CD4-positive, alpha-beta T cell treated with Interferon gamma for 1 hour (primary cell): ENCODE measurements at regions not wholly inside any gene's neighbourhood (a gene's known extent, or its start where the extent isn't known, plus 50 kb on each side); places are given as distances from the start of the nearest gene placed in this dataset.
"Not testable (repeated sequence)": the region's sequence is repeated elsewhere in the genome, so short reads cannot be mapped to it uniquely, and the experiment has no call there.

Experiments used
- DNase-seq: peaks from one replicate; pipeline ENCODE4 v3.0.0-alpha.2; 2020

DNA sequence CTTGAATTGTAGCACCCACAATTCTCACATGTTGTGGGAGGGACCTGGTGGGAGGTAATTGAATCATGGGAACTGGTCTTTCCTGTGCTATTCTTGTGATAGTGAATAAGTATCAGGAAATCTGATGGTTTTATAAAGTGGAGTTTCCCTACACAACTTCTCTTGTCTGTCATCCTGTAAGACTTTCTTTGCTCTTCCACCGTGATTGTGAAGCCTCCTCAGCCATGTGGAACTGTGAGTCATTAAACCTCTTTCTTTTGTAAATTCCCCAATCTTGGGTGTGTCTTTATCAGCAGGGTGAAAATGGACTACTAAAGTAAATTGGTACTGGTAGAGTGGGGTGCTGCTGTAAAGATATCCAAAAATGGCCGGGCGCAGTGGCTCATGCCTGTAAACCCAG lies 215.6 kb downstream of the LIG4 start:
- DNase-seq: no peak

DNA sequence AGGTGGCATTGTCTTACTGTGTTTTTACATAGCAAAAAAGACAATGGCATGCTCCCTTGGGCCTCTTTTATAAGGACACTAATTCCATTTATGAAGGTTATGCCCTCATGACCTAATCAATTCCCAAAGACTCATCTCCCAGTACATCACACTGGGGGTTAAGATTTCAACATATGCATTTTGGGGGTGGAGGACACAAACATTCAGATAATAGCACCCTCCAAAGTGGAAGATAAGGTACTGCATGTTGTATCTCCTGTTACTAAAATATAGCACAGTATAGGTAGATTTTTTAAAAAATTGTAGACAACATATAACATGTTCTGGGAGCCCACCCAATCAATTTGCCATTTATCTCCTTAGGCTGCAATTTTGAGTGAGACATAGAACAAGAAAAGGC lies 221.2 kb downstream of the LIG4 start:
- no peak for DNase-seq

DNA sequence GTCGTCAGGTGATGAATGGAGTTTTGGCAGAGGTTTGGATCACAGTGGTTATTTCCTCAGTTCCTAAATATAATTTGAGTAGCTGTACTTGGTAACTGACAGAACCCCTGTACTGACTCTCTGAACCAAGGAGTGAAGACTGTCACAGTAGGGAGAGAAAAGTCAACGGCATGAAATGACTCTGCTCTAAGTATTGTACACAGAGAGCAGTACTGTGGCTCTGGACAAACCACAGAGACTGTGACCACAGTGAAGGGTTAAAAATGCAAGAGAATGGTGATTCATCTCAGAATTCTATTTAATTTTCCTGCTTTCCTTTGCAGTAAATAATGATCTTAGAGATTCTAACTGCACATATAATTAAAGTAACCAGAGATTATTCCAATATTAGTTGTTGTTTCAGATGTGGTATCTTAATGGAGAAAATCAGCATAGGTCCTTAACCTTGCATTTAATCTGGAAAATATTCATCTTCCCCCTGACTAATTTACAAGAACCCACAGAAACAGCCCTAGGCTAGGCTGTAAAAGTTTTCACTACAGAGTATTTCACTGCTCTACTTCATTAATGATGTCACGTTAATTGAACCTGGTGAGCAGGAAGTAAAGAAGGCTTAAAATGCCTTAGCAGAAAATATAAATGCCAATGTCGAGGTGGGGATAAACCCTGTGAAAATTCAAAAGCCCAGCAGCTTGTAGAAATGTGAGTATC lies 221.9 kb downstream of the LIG4 start:
- no peak for DNase-seq

DNA sequence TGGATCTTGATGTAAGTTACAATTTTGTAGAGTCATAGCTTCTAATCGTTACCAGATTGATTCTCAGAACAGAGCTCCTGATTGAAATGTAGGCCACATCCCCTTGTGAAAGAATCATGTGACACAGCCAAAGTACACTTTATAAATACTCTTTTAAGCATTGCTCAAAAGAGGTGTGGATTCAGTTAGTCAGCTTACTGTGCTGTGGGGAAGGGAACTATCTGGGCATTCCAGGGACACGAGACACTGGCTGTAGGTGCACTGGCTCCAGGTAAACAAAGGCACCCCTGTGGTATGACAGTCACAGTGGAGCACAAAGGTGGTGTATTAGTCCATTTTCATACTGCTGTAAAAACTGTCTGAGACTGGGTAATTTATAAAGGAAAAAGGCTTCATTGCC lies 222.8 kb downstream of the LIG4 start:
- no peak for DNase-seq

DNA sequence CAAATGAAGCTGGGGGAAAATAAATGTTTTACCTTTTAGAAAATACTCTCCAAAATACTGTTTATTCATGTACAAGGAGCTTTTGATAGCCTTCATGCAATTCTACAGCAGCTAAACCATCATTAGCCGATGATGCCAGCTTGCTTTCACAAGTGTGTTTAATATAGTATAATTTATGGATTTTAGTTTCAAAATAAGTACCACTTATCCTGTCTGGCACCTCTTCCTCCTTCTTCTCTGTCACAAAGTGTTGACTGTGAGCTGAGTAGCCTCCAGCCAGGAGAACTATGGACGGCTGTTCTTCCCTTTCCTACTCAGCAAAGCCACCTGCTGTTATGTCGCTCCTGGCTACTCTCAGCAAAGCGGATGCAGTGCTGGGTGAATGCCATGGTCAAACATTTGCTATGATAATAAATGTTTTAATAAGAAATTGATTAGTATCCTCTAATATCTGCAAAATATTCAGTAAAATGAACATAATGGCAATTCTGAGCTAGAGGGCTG lies 238.2 kb downstream of the LIG4 start:
- no peak for DNase-seq

DNA sequence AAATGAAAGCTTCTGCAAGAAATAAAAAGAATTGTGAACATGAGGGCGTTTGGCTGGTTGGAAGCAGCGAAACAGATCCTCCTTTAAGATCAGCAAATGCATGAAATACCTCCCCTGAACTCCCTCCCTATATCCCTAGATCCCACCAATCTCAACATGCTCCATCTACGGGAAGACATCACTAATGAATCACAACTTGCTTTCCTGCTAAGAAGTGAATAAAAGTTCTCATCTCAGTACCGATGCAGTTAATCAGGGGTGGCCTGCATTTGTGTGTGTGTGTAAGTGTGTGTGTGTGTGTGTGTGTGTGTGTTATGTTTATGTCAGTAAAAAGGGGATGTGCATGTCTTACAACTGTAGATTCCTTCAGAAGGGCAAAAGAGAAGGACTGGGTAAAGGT lies 238.7 kb downstream of the LIG4 start:
- no peak for DNase-seq

DNA sequence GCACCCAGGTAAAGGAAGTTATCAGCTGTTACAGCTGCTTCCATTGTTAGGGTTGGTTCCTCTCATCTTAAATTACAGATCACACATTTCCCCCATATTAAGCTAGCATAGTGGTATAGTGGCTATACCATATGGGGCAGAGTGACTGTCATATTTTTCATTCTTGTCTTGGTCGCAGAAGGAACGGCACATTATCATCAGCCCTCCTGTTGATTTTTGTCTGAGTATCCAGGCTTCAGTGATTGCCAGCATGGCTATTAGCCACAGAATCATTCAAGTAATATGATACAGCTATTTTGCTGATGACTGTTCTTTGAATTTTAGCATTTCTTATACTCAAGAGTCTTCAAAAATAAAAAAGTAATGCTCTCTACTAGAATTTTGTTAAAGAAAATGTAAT lies 240.9 kb downstream of the LIG4 start:
- DNase-seq: no peak

DNA sequence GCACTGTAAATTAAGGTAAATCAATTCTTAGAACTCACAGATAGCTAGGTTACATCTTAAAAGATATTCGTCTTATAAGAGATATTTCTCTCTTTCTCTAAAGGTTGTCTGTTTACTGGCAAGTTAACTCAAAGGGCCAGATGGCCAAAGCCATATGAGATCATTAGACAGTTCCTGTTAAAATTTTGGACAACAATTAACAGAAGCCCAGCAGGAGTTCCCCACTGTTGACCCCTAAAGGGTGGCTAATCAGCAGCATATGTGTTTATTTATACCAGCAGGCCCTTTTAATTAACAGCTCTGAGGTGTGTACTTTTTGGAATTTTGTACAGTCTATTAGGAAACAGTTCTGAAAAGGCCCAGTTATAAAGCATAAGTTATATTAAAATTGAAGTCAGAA lies 245.8 kb downstream of the LIG4 start:
- no peak for DNase-seq

DNA sequence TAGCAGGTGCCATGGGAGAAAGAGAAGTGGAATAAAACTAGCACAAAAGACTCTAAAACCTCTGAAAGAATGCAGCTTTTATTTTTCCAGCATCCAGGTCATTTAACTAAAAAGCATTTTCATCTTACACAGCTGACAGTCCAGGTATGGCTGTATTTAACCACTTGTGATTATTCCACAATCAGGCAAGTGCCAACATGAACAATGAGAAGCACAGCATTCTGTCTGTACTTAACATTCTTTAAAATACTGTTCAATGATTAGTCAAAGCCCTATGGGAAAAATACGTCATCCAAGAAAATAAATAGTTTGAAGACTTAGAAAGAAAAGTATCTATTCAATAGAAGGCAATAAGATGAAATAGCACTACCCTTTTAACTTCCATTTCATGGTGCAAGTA lies 246.9 kb downstream of the LIG4 start:
- DNase-seq: no peak

DNA sequence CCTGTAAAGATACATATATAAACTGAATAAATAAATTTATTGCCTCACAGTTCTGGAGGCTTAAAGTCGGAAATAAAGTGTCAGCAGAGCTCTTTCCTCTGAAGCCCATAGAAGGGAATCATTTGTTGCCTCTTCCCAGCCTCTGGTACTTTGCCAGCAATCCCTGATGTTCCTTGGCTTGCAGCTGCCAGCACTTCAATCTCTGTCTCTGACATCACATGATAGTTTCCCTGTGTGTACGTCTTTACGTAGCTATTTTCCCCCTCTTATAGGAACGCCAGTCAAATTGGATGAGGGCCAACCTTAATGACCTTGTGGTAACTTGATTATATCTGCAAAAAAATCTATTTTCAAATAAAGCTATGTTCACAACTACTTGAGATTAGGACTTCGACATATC lies 250.9 kb downstream of the LIG4 start:
- DNase-seq: no peak

DNA sequence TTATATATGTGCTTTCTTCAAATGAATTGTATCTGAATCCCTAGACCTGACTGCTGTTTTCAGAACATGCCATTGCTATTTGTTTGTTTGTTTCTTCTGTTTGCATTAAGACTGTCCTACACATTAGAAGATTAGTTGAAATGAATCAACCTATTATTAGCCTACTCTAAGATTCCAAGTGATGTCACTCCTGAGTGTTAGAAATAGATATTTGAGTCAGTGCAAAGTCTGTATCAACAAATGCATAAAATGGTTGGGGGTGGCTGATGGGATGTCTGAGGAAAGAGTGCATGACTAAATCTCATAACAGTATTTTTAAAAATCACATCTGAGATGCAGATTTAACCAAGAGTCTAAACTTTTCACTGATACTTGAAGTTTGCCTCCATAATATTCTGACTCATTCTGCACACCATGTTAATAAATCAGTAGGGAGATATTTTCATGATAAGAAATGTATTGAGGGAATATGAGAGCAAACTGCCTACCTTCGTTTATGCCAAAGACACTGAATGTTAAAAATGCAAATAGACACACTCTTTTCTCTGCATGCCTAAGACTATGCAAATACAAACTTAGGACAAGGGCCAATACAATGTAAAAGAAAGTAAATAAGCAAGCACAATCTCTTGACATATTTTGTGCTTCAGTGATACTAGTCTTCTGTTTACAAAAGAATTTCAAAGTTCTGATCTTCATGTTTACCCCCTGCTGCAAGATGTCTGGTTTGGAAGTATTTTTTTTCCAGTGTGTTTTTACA lies 253.3 kb downstream of the LIG4 start:
- no peak for DNase-seq

DNA sequence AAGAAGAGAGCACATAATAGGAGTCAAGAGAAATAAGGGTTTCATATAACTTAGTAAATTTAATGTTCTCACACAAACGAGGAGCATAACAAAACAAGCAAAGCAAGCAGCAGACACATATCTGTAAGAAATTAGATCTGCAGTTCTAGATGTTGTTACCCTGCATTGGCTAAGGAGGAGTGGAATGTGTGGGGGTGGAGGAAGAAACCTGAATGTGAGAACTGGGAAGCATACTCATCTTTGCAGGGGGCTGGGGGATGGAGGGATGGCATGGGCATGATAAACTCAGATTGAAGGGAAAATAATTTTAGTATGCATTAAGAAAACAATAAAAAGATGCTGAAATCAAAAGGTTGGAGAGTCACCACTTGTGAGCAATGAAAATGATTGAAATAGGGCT lies 255.0 kb downstream of the LIG4 start:
- no peak for DNase-seq

DNA sequence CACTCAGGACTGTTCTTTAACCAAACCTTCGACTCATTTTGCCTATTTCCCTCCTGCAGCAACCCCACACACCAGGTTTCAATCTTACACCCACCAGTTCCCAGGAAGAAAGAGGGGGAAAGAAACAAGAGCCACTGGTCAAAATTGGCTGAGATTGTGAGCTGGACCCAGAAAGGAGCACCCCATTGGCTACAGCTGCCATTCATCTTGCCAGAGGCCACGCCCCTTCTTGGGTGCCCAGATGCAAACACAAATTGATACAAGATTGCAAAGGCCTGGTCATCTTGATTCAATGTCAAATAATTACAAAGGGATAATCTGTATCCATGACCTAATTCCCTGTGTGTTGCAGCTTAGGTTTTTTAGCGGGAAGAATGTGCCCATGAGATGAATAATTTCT lies 258.4 kb downstream of the LIG4 start:
- no peak for DNase-seq

DNA sequence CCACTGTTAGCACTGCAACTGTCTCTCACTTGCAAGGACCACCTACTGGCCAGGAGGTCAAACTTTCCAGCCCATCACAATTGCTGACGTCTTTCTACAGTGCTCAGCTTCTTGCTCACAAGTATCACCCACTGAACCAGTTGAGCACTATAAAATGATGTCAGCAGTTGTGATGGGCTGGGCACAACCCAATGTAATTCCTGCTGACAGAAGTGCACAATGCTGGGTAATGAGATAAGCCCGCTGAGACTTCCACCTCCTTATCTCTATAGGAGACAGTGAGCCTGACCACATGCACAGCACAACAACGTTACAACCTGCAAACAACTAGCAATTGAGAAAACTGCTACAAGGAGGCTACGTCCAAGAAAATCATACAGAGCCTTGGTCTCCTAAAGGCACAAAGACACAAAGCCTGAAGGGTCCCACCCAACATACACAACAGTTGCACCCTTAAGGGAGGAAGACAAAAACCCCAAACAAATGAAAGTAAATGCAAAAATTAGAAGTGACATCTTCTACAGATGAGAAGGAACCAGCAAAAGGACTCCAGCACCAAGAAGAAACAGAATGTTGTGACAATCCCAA lies 273.2 kb downstream of the LIG4 start:
- DNase-seq: no peak

DNA sequence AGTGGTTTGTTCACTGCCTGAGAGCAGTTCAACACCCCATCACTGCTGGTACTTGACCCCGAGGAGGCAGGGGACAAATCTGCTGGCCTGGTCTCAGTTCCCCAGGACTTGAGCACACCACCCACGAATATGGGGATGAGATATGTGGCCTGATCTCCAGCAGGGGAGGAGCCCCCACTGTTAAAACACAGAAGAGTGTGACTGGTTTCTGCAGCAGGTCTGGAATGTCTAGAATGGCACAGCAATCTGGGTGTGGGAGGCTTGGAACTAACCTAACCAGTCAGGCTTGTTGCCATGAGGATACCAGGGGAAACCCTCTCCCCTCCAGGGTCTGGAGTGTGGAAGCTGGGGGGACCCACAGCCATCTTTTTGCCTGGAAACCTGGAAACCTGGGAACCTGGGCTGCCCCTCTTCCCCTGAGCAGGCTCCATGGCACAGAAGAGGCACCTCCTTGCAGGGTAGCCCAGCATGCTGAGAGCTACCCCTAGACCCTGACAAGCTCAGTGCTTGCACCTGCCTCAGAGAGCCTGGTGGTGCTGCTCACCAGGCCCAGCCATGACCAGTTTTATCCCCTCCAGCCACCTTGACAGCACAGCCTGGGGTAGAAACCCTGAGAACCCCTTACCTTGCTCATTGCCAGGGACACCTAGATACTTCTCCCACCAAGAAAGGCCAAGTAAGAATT lies 273.8 kb downstream of the LIG4 start:
- DNase-seq: no peak

DNA sequence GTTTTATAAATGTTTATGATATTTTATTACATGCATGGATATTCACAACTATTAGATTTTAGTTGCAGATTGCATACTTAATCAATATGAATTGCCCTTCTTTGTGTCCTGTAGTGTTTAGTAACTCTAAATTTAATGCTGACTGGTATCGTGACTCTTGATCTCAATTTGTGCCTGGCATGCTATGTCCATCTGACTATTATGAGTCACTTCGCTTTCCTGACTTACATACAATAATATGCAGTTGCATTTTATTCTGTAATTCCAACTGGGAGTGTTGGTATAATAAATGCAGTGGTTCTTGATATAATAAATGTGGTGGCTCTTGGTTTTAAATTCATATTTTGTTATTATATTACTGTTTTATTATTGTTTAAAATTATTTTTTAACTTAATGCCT lies 277.5 kb downstream of the LIG4 start:
- DNase-seq: no peak

DNA sequence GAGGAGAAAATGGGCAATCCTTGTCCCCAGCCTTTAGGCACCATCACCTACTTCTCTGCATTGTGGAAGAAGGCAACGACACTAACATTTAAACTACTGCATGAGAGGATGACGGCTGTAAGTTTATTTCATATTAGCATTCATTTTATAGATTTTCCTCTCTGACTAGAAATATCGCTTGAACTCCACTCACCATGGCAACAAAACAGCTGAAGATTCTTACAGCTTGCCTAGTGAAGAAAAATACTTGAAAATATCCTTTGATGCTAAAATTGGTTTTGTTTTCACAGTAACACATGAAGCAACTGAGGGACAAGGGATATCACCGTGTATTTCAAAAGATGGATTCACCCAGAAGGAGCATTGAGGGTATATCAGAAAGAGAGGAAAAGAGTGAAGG lies 284.3 kb downstream of the LIG4 start:
- DNase-seq: no peak

DNA sequence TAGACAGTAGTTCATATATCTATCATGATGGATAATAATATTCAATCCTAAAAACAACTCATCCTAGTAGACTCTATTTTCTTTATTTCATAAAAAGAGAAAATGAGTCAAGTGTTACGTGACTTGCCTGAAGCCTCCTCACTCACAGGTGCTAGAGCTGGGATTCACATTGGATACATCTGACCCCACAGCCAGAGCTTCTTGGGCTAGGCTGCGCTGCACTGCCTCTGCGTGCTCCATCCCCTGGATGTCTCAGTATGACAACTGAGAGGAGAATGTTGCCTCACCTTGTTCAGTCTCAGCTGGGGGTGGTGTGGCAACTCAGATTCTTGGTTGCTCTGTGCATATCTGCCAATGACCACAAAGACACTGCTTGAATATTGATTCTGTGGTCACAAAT lies 286.6 kb downstream of the LIG4 start:
- no peak for DNase-seq

DNA sequence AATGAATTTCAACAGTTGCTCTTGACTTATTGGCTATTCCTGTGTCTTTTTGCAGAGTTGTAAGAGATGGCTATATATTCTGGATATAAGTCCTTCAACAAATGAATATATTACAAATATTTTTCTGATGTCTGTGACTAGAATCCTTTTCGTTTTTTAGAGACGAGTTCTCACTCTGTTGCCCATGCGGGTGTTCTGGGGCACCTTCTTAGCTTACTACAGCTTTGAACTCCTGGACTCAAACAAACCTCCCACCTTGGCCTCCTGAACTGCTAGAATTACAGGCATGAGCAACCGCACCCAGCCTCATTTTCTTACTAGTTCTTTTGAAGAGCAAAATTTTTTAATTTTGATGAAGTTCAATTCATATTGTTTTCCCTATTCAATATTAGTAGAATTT lies 287.8 kb downstream of the LIG4 start:
- DNase-seq: no peak

DNA sequence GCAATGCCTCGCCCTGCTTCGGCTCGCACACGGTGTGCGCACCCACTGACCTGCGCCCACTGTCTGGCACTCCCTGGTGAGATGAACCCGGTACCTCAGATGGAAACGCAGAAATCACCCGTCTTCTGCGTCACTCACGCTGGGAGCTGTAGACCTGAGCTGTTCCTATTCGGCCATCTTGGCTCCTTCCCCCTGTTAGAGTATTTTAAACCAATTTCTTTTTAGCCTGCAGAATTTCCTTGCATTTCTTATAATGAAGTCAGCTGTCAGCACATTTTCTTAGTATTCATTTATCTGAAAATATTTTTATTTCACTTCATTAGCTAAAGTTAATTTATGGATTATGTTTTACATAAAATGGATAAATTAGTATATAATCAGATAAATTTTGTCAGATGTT lies 288.8 kb downstream of the LIG4 start:
- DNase-seq: not testable (repeated sequence)

DNA sequence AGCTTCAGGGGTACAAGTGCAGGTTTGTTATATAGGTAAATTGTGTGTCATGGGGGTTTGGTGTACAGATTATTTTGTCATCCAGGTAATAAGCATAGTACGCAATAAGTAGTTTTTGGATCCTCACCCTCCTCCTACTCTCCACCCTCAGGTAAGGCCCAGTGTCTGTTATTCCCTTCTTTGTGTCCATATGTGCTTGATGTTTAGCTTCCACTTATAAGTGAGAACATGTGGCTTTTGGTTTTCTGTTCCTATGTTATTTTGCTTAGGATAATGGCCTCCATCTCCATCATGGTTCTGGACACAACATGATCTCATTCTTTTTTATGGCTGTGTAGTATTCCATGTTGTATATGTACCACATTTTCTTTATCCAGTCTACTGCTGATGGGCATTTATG lies 298.4 kb downstream of the LIG4 start:
- not testable (repeated sequence) for DNase-seq

DNA sequence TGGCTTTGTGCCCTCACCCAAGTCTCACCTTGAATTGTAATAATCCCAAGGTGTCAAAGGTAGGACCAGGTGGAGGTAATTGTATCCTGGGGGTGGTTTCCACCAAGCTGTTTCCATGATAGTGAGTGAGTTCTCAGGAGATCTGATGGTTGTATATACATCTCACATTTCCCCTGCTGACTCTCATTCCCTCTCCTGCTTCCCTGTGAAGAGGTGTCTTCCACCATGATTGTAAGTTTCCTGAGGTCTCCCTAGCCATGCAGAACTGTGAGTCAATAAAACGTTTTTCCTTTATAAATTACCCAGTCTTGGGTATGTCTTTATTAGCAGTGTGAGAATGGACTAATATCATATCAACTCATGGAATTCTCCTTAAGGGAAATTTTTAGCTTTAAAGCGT lies 302.6 kb downstream of the LIG4 start:
- no peak for DNase-seq

DNA sequence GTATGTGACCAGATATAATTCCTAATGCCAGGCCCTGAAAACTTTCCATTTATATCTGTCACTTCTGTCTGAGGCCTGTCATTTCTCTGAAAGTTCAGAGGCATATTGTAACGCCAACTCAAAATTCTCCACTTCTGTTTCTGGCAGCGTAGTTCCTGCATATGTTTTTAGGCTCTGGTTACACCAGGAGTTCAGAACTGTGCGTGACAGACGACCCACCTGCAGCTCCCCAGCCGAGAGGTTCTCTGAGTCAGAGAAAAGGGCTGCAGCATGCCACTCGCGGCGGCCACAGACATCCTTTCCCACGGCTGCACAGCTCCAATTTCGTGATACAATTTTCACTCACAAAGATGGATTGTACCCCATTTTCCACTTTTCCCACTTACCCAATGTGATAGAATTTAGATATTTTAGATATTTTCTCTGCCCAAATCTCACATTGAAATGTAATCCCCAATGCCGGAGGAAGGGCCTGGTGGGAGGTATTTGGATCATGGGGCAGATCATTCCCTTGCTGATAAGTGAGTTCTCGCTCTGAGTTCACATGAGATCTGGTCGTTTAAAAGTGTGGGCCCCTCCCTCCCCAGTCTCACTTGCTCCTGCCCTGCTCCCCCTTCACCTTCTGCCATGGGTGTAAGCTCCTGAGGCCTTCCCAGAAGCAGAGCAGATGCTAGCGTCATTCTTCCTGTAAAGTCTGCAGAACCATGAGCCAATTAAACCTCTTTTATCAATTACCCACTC lies 308.1 kb downstream of the LIG4 start:
- no peak for DNase-seq
